ENCODE measurements at regions not wholly inside any gene's neighbourhood (a gene's known extent, or its start where the extent isn't known, plus 50 kb on each side); places are given as distances from the start of the nearest gene placed in this dataset.

DNA sequence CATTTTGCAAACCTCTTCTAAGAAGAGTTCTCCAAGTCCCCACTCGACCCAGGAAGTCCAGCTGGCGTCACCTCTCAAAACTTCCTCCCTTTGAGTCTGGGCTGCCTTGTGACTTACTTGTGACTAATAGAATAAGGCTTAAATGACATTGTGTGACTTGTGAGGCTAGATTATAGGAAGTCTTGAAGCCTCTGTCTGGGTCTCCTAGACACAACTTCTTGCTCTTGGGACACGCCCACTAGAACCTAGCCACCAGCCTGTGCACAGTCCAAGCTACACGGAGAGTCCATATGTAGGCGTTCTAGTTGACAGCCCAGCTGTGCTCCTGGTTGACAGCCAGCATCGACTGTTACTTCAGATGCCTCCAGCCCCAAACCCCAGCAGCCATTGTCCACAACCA, 66.7 kb upstream of the TANC2 start:
- intact Hi-C loops (cut with micrococcal nuclease) = no loop called here
- peaks cover 17% of the 10 kb centered on the region for H3K27me3 Mint-ChIP-seq
- DNase-seq (no peak), ATAC-seq (ENCODE audit: low read depth) (no peak)
- H3K9me3 Mint-ChIP-seq = no peaks in the 10 kb centered on the region
- TF ChIP-seq CTCF (IDR thresholded peaks at IDR 0.05) = no peak
- ChIA-PET POLR2A (no interaction called here), CTCF (interaction anchor here (0.6 kb wide), 1 partner anchor 20 kb away, joined by 3 read pairs; no protein-coding TSS in a partner anchor)
- no peaks in the 10 kb centered on the region for H3K4me1 Mint-ChIP-seq
- H3K27ac Mint-ChIP-seq = no peak overlapping the region
- no peaks in the 10 kb centered on the region for H3K36me3 Mint-ChIP-seq (ENCODE audit: low read depth)
- no peak overlapping the region for H3K4me3 Mint-ChIP-seq

GRCh38 chr17:62898239-62898864, 67.7 kb upstream of the TANC2 start:
- Mint-ChIP-seq H3K4me1 (no peaks in the 10 kb centered on the region), H3K9me3 (no peaks in the 10 kb centered on the region), H3K36me3 (ENCODE audit: low read depth) (no peaks in the 10 kb centered on the region), H3K4me3 (no peak overlapping the region), H3K27me3 (peaks cover 17% of the 10 kb centered on the region), H3K27ac (no peak overlapping the region)
- no peak for DNase-seq
- intact Hi-C loops (cut with micrococcal nuclease) = no loop called here
- no peak for TF ChIP-seq CTCF (IDR thresholded peaks at IDR 0.05)
- ATAC-seq (ENCODE audit: low read depth) = no peak
- ChIA-PET POLR2A (no interaction called here), CTCF (no interaction called here)

DNA sequence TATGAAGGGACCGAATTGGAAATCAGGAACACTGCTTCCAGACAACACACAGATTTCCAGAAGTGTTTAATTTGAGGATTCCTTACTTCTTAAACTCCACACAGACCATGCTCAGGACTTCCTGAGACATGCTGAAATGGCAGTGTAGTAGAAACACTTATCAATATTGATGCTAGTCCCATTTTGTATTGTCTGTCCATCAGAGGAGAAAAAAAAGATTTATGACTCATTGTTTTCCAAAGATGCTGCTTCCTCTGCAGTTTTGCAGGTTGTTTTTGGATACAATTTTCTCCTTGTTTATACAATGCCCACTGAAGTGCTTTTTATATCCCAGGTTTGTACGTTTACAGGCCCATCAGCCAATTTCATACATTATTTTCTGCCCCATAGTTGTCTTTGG, 68.3 kb upstream of the TANC2 start:
- no peak for DNase-seq
- POLR2A ChIA-PET = no interaction called here
- CTCF ChIA-PET = no interaction called here
- TF ChIP-seq CTCF (IDR thresholded peaks at IDR 0.05) = no peak
- Mint-ChIP-seq H3K4me1 (no peaks in the 10 kb centered on the region), H3K9me3 (no peaks in the 10 kb centered on the region), H3K4me3 (no peak overlapping the region), H3K36me3 (ENCODE audit: low read depth) (no peaks in the 10 kb centered on the region), H3K27me3 (peaks cover 17% of the 10 kb centered on the region), H3K27ac (no peak overlapping the region)
- intact Hi-C loops (cut with micrococcal nuclease) = no loop called here
- ATAC-seq (ENCODE audit: low read depth) = no peak

GRCh38 chr17:62895320-62896301, 70.4 kb upstream of the TANC2 start:
- H3K4me3 Mint-ChIP-seq = no peak overlapping the region
- peaks cover 14% of the 10 kb centered on the region for H3K27me3 Mint-ChIP-seq
- ATAC-seq (ENCODE audit: low read depth) = no peak
- H3K4me1 Mint-ChIP-seq = no peaks in the 10 kb centered on the region
- DNase-seq = no peak
- no peaks in the 10 kb centered on the region for H3K9me3 Mint-ChIP-seq
- no peak overlapping the region for H3K27ac Mint-ChIP-seq
- ChIA-PET CTCF (no interaction called here), POLR2A (no interaction called here)
- intact Hi-C loops (cut with micrococcal nuclease) = no loop called here
- no peak for TF ChIP-seq CTCF (IDR thresholded peaks at IDR 0.05)
- H3K36me3 Mint-ChIP-seq (ENCODE audit: low read depth) = no peaks in the 10 kb centered on the region

DNA sequence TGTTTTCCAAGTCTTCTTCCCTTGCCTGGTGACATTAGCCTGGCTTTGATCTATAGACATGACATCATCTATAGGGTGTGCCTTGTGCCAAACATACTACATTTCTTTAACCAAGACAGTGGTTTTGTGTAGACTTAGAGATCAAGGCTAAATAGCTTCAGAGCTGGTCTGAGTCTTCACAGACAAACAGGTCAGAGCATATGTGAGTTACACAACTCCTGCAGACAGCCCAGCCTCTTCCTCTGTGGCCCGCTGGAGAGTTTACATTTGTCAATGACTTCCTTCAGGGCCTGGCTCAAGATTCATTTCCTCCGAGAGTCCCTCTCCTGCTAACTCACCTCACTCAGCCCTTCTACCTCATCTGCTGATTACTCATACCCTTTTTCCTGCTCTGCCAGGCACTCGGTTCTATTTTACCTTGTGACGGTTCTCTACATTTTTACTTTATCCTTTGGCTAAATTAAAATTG, 73.1 kb upstream of the TANC2 start:
- peaks cover 15% of the 10 kb centered on the region for H3K27me3 Mint-ChIP-seq
- H3K4me1 Mint-ChIP-seq = no peaks in the 10 kb centered on the region
- ATAC-seq (ENCODE audit: low read depth) = no peak
- DNase-seq = no peak
- H3K4me3 Mint-ChIP-seq = no peak overlapping the region
- intact Hi-C loops (cut with micrococcal nuclease) = no loop called here
- ChIA-PET POLR2A (no interaction called here), CTCF (no interaction called here)
- H3K9me3 Mint-ChIP-seq = peaks cover 5% of the 10 kb centered on the region
- H3K36me3 Mint-ChIP-seq (ENCODE audit: low read depth) = no peaks in the 10 kb centered on the region
- no peak overlapping the region for H3K27ac Mint-ChIP-seq
- TF ChIP-seq CTCF (IDR thresholded peaks at IDR 0.05) = no peak
